ENCODE measurements at regions not wholly inside any gene's neighbourhood (a gene's known extent, or its start where the extent isn't known, plus 50 kb on each side); places are given as distances from the start of the nearest gene placed in this dataset.
"Not testable (repeated sequence)": the region's sequence is repeated elsewhere in the genome, so short reads cannot be mapped to it uniquely, and the experiment has no call there.

- not testable (repeated sequence) for DNase-seq
Observed at GRCh38 chr1:207196135-207196534, 92.1 kb downstream of the C4BPA start.

GRCh38 chr1:207201534-207201933, 97.5 kb downstream of the C4BPA start:
- not testable (repeated sequence) for DNase-seq

- no peak for DNase-seq
Observed at GRCh38 chr1:207202480-207202879, 98.4 kb downstream of the C4BPA start.

DNA sequence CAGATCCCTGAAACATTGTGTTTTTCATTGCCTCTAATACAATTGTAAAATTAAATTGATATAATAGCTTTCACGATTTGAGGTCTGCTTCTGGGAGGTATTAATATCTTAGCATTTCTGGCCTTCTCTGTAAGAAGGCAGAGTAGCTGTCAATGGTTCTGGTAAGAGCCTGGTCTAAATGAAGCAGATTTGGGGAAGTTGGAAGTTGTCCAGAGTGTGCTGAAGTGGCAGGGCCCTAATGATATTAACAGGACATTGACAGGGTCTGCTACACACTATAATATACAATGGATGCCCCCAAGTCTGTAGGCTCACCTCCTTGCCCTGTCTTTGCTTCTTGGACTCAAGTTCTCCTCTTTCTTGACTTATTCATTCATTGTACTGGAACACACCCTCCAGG, 99.5 kb downstream of the C4BPA start:
- no peak for DNase-seq

- DNase-seq: no peak
Observed at GRCh38 chr1:207205614-207206061, 101.6 kb downstream of the C4BPA start.

- not testable (repeated sequence) for DNase-seq
Observed at GRCh38 chr1:207208691-207209090, 104.7 kb downstream of the C4BPA start.

DNA sequence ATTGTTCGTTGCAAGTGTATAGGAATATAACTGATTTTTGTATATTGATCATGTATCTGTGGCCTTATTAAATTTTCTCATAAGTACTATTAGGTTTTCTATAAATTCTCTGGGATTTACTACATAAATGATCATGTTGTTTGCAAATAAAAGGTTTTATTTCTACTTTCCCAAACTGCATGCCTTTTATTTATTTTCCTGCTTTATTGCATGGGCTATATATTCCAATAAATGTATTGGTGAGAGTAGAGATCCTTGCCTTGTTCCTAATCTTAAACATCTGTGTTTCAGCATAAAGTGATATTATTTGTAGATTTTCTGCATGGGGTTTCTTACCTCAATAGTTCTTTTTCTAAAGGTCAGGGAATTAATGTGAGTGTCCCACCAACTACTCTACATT, 107.0 kb upstream of the CD55 start:
- no peak for DNase-seq

DNA sequence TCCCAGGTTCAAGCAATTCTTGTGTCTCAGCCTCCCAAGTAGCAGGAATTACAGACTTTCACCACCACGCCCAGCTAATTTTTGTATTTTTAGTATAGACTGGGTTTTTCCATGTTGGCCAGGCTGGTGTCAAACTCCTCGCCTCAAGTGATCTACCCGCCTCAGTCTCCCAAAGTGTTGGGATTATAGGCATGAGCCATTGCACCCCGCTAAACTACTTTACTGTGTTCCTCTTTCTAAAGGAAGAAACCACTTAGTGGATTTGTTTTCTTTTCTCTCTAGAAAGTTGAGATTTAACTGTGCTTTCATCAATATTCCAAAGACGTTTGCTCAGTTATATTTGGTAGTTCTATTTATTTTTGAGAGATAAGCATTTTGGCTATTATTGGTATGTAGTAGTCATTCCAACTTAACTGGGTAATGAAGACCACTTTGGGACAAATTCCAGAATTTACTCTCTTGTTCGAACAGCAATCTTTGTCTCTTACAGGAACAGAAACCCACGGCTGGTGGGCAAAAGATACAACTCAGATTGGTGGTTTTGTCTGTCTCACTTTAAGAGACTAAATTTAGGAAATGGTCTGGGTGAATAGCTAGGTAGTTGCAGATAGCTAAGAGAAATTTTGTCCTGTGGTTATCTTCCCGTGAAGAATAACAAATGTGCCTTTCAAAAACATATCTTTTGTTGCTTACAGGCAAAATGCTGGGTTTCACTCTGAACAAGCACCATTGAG, 103.5 kb upstream of the CD55 start:
- DNase-seq: no peak

DNA sequence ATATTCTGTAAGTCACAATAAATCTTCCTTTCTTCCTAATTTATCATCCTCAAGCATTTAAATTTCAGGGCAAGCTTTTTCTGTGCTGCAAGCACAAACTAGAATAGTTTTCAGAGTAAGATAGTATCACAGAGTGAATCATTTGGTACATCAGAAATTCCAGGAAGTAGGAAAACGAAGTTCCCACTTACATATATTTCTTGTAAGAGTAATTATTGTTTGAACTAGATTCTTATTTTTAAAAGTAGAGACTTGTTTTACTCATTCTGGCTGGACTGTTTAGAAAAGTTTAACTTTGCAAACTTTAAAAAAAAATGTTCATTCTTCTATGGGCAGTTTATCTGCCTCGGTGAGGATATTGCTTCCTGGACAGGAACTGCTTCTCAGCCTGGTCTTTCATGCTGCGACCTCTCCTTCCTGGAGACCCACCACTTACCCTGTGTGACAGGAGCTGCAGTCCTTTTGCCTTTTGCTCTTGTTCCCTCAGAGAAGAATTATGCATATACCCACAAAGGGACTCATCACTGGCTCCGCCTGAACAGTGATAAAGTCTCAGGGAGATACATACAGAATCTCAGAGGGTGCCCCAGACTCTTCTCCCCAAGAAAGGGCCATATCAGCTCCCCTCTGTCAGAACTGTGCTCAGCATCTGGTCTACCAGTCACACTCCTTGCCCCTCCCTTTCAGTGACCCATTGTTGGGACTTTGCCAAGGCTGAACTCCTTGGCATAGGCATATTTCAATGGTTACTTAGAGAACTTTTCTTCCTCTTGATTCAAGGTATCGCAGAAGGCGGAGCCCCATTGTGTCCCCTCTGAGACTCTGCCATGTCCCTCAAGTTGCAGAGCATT, 102.7 kb upstream of the CD55 start:
- DNase-seq: no peak

DNA sequence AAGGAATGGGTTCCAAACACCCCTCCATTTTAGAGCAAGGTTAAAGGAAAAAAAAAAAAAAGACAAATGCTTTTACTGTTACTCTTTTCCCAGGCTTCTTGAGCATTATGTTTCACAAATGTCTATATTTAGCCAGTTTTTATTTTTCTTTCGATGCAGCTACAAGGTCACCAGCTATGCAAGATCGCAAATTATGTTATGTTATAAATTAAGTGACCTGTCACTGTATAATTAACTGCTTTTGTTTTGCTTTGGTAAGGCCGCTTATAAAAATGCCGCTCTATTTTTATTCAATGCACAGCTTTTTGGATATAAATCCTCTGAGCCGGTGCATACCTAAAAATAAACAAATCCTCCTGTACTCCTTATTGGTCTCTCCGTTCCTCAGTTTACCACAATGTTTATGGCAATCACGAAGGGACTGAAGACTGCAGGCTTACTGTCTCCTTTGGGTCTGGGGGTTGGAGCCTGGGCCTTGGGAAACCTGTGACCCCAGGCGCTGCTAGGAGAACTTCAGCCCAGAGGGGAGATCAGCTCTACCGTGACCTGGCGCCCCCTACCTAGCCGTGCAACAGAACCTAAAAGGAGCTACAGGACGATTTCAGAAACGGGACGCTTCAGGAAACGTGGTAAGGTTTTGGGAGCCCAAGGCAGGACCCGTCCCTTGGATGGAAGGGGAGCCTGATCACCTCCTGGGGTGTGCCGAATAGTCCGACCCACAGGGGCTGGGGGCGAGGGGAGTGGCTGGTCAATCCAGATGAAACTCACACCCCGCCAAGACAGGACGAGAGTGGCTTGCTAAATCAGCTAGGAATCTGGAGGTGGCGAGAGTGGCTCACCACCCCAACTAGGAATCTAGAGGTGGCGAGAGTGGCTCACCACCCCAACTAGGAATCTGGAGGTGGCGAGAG, 101.2 kb upstream of the CD55 start:
- DNase-seq: no peak

DNA sequence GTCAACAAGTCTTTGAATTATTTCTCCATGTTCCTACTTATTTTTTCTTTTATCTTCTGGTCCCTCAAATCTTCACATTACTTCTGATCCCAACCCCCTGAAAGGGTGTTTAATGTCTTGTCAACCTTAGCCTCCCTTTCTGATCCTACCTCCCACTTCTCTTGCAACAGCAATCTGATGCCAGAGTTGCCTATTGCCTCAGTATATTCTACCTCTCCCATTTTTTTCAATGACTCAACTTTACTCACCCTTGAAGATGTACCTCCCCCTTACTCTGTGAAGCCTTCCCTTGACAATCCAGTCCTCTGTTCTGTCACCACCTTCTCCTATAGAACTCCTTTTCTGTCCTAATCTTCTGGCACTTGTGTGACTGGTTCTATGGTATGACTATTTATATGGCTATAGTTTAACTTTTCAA, 99.5 kb upstream of the CD55 start:
- no peak for DNase-seq

- DNase-seq: no peak
Observed at GRCh38 chr1:207223162-207223561, 98.3 kb upstream of the CD55 start.

GRCh38 chr1:207224666-207225065, 96.8 kb upstream of the CD55 start:
- no peak for DNase-seq

- no peak for DNase-seq
Observed at GRCh38 chr1:207227131-207227630, 94.3 kb upstream of the CD55 start.

GRCh38 chr1:207228987-207229386, 92.5 kb upstream of the CD55 start:
- DNase-seq: no peak

- DNase-seq: no peak
Observed at GRCh38 chr1:207230441-207230840, 91.0 kb upstream of the CD55 start.

- DNase-seq: no peak
Observed at GRCh38 chr1:207234690-207235089, 86.8 kb upstream of the CD55 start.

GRCh38 chr1:207239874-207240273, 81.6 kb upstream of the CD55 start:
- DNase-seq: no peak

DNA sequence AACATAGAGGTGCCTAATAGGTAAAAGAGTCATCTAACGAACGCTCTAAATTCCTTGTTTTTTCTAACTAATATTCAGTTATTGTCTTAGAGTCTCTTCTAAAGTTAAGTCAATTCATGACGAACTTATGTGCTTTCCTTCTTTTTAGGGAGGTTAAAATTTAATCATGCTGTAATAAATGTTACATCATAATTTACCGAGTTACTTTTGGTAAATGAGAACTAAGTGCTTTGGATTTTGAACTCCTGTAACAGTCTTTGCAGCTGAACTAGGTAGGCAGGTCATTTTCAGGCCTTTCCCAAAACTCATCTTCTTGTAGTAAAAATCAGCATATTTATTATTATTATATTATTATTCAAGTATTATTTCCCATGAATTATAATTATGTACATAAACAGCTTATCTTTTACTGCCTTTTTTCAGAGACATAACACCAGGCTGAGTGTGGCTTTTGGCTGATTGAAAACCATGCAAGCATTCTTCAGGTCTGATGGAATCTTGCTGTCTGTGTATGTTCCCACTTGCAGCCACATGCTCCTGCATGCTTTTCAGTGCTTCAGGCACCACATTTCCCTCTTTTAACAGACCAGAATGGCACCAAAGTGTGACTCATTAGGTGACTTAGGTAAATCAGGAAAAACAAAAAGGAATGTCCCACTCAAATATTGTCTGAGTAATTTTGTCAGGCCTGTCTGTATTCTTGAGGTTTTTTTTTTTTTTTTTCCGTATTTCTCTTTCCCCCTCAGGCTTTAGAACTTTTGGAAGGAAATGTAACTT, 81.0 kb upstream of the CD55 start:
- no peak for DNase-seq

DNA sequence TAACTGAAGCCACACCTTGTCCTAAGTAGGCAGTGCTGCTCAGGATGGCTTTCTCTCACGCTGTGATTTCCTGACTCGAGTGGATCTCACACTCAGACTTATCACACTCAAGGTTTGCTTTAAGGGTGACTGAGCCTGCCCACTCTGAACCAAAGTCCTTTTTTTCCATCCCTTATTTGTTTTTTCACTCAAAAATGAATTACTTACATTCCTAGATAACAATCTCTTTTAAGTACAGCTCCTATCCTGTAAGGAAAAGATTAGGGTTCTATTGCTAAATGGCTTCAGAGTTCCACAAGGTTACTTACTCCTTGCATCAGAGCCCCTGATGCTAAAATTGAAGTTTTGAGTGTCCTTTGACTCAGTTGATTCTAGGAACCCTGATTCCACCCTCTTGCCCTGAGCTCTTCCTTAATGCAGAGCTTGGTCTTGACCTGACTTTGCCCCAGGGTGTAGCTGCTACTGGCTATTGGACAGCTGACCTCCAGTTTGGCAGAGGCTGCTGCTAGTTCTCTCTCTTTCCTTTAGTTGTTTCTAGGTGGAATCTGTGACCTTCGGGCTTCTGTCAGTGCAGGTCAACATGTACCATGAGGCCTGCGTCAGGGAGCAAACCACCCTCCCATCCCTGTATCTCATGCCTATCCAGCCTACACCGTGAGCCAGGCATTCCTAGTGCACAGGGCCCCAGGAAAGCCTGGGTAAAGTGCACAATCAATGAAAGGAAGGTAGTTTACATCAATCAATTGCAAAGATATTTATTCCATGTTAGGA, 80.1 kb upstream of the CD55 start:
- DNase-seq: no peak

Measured in GOT3 (cell line).